ENCODE measurements at regions not wholly inside any gene's neighbourhood (a gene's known extent, or its start where the extent isn't known, plus 50 kb on each side); places are given as distances from the start of the nearest gene placed in this dataset.

DNA sequence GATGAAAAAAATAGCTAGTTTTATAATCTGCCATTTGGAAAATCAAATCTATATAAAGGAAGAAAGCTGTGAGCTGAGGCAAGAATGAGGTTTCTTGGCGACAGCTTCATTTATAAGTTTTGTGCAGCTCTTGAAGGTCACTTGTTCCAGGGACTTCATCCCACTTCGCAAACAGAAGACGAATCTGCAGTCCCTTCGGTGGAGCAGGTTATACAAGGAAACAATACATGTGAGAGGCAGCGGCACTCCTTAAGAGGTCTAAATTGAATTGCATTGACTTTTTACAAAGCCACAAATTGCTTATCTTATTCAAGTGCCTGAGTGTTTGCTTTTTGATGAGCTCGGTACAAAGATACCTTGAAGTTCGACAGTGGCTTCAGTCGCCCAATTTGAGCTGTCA is 72.2 kb downstream of the C1QL2 start:
- Histone ChIP-seq H3K79me2 (replicated peaks; ENCODE audit: insufficient read depth) (no peaks in the 10 kb centered on the region), H3K4me2 (no peak overlapping the region), H3K27ac (ENCODE audit: low read depth) (no peak overlapping the region), H3K27me3 (ENCODE audit: insufficient read depth) (no peaks in the 10 kb centered on the region), H3K4me3 (no peak overlapping the region), H2AFZ (peak overlapping the region; percentile 14; the same call in 1 of the 2 replicates), H3K36me3 (ENCODE audit: insufficient read depth) (no peaks in the 10 kb centered on the region), H4K20me1 (replicated peaks; ENCODE audit: insufficient read depth) (no peaks in the 10 kb centered on the region), H3K9me2 (ENCODE audit: insufficient read depth) (0 out of 2 replicates have a peak, but pooled peaks cover 3% of the 10 kb centered on the region), H3K4me1 (ENCODE audit: insufficient read depth) (no peaks in the 10 kb centered on the region), H3F3A (replicated peaks; ENCODE audit: low read depth) (no peaks in the 10 kb centered on the region)
- H3K9me3 Mint-ChIP-seq: no peaks in the 10 kb centered on the region
- peaks cover 3% of the 10 kb centered on the region for H3K27me3 Mint-ChIP-seq (ENCODE audit: insufficient read depth, low read depth, poor library complexity)
- DNase-seq (ENCODE audit: low spot score) (no peak), ATAC-seq (no peak)
- no peak overlapping the region for H3K4me3 Mint-ChIP-seq
- H3K4me1 Mint-ChIP-seq: peaks cover 3% of the 10 kb centered on the region
- no peak overlapping the region for H3K27ac Mint-ChIP-seq
- no peaks in the 10 kb centered on the region; the same call in 2 of the 3 replicates for H3K36me3 Mint-ChIP-seq (ENCODE audit: low read depth)
- TF ChIP-seq, protein P1, sequence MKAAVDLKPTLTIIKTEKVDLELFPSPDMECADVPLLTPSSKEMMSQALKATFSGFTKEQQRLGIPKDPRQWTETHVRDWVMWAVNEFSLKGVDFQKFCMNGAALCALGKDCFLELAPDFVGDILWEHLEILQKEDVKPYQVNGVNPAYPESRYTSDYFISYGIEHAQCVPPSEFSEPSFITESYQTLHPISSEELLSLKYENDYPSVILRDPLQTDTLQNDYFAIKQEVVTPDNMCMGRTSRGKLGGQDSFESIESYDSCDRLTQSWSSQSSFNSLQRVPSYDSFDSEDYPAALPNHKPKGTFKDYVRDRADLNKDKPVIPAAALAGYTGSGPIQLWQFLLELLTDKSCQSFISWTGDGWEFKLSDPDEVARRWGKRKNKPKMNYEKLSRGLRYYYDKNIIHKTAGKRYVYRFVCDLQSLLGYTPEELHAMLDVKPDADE (IDR thresholded peaks at IDR 0.05): no peak
- TF ChIP-seq, protein P2, sequence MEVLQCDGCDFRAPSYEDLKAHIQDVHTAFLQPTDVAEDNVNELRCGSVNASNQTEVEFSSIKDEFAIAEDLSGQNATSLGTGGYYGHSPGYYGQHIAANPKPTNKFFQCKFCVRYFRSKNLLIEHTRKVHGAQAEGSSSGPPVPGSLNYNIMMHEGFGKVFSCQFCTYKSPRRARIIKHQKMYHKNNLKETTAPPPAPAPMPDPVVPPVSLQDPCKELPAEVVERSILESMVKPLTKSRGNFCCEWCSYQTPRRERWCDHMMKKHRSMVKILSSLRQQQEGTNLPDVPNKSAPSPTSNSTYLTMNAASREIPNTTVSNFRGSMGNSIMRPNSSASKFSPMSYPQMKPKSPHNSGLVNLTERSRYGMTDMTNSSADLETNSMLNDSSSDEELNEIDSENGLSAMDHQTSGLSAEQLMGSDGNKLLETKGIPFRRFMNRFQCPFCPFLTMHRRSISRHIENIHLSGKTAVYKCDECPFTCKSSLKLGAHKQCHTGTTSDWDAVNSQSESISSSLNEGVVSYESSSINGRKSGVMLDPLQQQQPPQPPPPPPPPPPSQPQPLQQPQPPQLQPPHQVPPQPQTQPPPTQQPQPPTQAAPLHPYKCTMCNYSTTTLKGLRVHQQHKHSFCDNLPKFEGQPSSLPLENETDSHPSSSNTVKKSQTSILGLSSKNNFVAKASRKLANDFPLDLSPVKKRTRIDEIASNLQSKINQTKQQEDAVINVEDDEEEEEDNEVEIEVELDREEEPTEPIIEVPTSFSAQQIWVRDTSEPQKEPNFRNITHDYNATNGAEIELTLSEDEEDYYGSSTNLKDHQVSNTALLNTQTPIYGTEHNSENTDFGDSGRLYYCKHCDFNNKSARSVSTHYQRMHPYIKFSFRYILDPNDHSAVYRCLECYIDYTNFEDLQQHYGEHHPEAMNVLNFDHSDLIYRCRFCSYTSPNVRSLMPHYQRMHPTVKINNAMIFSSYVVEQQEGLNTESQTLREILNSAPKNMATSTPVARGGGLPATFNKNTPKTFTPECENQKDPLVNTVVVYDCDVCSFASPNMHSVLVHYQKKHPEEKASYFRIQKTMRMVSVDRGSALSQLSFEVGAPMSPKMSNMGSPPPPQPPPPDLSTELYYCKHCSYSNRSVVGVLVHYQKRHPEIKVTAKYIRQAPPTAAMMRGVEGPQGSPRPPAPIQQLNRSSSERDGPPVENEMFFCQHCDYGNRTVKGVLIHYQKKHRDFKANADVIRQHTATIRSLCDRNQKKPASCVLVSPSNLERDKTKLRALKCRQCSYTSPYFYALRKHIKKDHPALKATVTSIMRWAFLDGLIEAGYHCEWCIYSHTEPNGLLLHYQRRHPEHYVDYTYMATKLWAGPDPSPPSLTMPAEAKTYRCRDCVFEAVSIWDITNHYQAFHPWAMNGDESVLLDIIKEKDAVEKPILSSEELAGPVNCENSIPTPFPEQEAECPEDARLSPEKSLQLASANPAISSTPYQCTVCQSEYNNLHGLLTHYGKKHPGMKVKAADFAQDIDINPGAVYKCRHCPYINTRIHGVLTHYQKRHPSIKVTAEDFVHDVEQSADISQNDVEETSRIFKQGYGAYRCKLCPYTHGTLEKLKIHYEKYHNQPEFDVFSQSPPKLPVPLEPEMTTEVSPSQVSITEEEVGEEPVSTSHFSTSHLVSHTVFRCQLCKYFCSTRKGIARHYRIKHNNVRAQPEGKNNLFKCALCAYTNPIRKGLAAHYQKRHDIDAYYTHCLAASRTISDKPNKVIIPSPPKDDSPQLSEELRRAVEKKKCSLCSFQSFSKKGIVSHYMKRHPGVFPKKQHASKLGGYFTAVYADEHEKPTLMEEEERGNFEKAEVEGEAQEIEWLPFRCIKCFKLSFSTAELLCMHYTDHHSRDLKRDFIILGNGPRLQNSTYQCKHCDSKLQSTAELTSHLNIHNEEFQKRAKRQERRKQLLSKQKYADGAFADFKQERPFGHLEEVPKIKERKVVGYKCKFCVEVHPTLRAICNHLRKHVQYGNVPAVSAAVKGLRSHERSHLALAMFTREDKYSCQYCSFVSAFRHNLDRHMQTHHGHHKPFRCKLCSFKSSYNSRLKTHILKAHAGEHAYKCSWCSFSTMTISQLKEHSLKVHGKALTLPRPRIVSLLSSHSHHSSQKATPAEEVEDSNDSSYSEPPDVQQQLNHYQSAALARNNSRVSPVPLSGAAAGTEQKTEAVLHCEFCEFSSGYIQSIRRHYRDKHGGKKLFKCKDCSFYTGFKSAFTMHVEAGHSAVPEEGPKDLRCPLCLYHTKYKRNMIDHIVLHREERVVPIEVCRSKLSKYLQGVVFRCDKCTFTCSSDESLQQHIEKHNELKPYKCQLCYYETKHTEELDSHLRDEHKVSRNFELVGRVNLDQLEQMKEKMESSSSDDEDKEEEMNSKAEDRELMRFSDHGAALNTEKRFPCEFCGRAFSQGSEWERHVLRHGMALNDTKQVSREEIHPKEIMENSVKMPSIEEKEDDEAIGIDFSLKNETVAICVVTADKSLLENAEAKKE (CRISPR knock-in tag; IDR thresholded peaks at IDR 0.05): no peak
- TF ChIP-seq, protein P3, sequence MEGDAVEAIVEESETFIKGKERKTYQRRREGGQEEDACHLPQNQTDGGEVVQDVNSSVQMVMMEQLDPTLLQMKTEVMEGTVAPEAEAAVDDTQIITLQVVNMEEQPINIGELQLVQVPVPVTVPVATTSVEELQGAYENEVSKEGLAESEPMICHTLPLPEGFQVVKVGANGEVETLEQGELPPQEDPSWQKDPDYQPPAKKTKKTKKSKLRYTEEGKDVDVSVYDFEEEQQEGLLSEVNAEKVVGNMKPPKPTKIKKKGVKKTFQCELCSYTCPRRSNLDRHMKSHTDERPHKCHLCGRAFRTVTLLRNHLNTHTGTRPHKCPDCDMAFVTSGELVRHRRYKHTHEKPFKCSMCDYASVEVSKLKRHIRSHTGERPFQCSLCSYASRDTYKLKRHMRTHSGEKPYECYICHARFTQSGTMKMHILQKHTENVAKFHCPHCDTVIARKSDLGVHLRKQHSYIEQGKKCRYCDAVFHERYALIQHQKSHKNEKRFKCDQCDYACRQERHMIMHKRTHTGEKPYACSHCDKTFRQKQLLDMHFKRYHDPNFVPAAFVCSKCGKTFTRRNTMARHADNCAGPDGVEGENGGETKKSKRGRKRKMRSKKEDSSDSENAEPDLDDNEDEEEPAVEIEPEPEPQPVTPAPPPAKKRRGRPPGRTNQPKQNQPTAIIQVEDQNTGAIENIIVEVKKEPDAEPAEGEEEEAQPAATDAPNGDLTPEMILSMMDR (conservative IDR thresholded peaks at IDR 0.05; ENCODE audit: low read depth in 2 of 2): no peak

Data from GM23338 (cell line).